Prostate gland (tissue), 2 donors: ENCODE measurements at regions not wholly inside any gene's neighbourhood (a gene's known extent, or its start where the extent isn't known, plus 50 kb on each side); places are given as distances from the start of the nearest gene placed in this dataset.
"Not testable (repeated sequence)": the region's sequence is repeated elsewhere in the genome, so short reads cannot be mapped to it uniquely, and the experiment has no call there.

Source experiments
- DNase-seq: peaks from one replicate; pipeline ENCODE4 v3.0.0-alpha.2; 2019; ENCODE audit warnings: low spot score
- H3K27ac ChIP-seq, 2 donors: fragments of 200-600 bp; sonication (generic); 2 replicates each; pipeline ENCODE4 v1.5.1; 2017 to 2019
- H3K27me3 ChIP-seq: fragments of 200-600 bp; sonication (generic); replicated peaks from 2 replicates; pipeline ENCODE4 v1.5.1; 2019; ENCODE audit not compliant: insufficient read depth
- H3K36me3 ChIP-seq, 2 donors: fragments of 200-600 bp; sonication (generic); 1 replicate in 1 of 2; 2 replicates in 1 of 2; pipeline versions ENCODE4 v1.5.1 to v1.8.1; 2017 to 2019
- H3K4me1 ChIP-seq: fragments of 200-600 bp; sonication (generic); replicated peaks from 2 replicates; pipeline ENCODE4 v1.5.1; 2019
- H3K4me3 ChIP-seq, 2 donors: fragments of 200-600 bp; sonication (generic); 2 replicates each; pipeline ENCODE4 v1.5.1; 2017 to 2019
- H3K9me3 ChIP-seq: fragments of 200-600 bp; sonication (generic); 2 replicates; pipeline ENCODE4 v1.5.1; 2017
- CTCF ChIP-seq, 4 experiments: fragments of 200-600 bp in 2 of 4; fragments of 450-650 bp in 2 of 4; sonication (generic) in 2 of 4; IDR thresholded peaks; 1 replicate in 3 of 4; 2 replicates in 1 of 4; pipeline ENCODE4 v1.5.1; 2016 to 2019; ENCODE audit warnings: antibody characterized with exemption in 4 of 4, mild to moderate bottlenecking in 2 of 4, moderate library complexity in 2 of 4
- POLR2A ChIP-seq: fragments of 450-650 bp; IDR thresholded peaks from one replicate; pipeline ENCODE4 v1.6.1; 2016; ENCODE audit warnings: antibody characterized with exemption, mild to moderate bottlenecking
- POLR2AphosphoS5 ChIP-seq: sonication (generic); formaldehyde crosslinking; IDR thresholded peaks from one replicate; pipeline ENCODE4 v1.6.1; 2017; ENCODE audit warnings: antibody characterized with exemption
- WGBS: methylation state at CpG from one replicate; pipeline ENCODE4 v1.1.5; 2018; 5-methylcytosine and 5-hydroxymethylcytosine counted together
- intact Hi-C: fragments of 100-400 bp; cut with DNase I; formaldehyde crosslinking; loops from one replicate; pipeline ENCODE4 v1.14.2; 2022

DNA sequence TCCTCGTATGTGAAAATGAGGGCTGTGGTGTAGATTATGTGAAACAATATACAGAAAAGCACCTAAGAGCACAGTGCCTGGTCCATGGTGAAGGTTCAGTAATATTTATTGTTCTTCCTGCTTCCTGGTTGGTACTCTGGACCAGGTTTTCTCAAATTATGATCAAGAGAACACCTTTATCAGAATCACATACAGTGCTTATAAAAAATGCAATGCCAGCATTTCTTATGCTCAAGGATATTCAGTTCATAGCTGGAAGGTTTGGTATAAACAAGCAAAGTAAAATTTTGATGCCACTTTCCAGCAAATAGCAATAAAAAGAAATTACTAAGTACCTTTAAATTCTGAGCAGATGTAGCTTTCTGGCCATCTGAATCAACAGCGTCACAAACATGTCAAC lies 1412.4 kb downstream of the RPA4 start:
- intact Hi-C loops = no loop called here
- no peaks in the 10 kb centered on the region for H3K9me3 ChIP-seq
- H3K27ac ChIP-seq = no peak overlapping the region
- H3K27me3 ChIP-seq = no peaks in the 10 kb centered on the region
- WGBS = 91% methylated on average over 2 of the region's 2 CpGs
- TF ChIP-seq POLR2A = no peak
- no peak for TF ChIP-seq CTCF (IDR thresholded peaks at IDR 0.05)
- no peak for TF ChIP-seq POLR2AphosphoS5
- H3K4me3 ChIP-seq = no peak overlapping the region
- H3K36me3 ChIP-seq = no peaks in the 10 kb centered on the region
- H3K4me1 ChIP-seq = no peaks in the 10 kb centered on the region
- DNase-seq = no peak

DNA sequence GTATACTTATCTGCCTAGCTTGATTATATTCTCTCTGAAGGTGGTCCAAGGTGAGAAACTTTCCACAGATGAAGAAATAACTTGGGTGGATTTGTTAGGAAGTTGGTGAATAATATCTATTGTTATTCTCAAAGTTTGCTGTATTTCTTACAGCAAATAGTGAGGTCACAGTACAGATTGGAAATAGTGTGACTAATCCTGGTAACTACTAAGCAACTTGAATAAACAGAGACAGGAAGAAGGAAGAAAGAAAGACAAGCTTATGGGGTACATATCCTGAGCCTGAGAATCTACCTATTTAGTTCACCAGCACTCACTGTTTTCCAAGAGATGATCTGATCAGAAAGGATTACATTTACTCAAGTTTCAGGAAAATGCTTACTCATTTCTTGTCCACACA lies 1416.1 kb downstream of the RPA4 start:
- Histone ChIP-seq H3K27me3 (no peaks in the 10 kb centered on the region), H3K27ac (no peak overlapping the region), H3K36me3 (no peaks in the 10 kb centered on the region), H3K9me3 (no peaks in the 10 kb centered on the region), H3K4me3 (no peak overlapping the region), H3K4me1 (no peaks in the 10 kb centered on the region)
- no peak for DNase-seq
- TF ChIP-seq CTCF (IDR thresholded peaks at IDR 0.05) = no peak
- TF ChIP-seq POLR2AphosphoS5 = no peak
- TF ChIP-seq POLR2A = no peak
- intact Hi-C loops = no loop called here

DNA sequence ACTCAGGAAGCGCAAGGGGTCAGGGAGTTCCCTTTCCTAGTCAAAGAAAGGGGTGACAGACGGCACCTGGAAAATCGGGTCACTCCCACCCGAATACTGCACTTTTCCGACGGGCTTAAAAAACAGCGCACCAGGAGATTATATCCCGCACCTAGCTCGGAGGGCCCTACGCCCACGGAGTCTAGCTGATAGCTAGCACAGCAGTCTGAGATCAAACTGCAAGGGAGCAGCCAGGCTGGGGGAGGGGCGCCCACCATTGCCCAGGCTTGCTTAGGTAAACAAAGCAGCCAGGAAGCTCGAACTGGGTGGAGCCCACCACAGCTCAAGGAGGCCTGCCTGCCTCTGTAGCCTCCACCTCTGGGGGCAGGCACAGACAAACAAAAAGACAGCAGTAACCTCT lies 1416.8 kb downstream of the RPA4 start:
- H3K27me3 ChIP-seq, DNase-seq, H3K27ac ChIP-seq, H3K9me3 ChIP-seq, H3K4me1 ChIP-seq, H3K4me3 ChIP-seq, H3K36me3 ChIP-seq, intact Hi-C loops: not testable (repeated sequence)
- WGBS = 100% methylated on average over 6 of the region's 13 CpGs

GRCh38 chrX:98331407-98331806 lies 1447.7 kb downstream of the RPA4 start:
- 92% methylated on average over 2 of the region's 2 CpGs for WGBS
- TF ChIP-seq POLR2A = no peak
- TF ChIP-seq POLR2AphosphoS5 = no peak
- TF ChIP-seq CTCF (IDR thresholded peaks at IDR 0.05) = no peak
- intact Hi-C loops = no loop called here

DNA sequence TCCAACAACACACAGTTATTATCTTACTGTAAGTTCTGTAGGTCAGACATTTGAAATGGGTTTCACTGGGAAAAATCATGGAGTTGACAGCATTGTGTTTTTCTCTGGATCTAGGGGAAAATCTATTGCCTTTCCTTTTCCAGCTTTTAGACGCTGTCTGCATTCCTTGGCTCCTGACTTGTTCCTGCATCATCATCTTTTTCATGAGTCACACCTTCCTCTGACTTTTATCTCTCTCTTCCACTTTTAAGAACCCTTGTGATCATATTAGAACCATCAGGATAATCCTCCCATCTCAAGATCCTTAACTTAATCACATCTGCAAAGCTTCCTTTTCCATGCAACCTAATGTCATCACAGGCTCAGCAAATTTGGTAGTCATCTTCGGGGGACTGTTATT lies 1454.8 kb downstream of the RPA4 start:
- intact Hi-C loops = no loop called here
- no peak for DNase-seq
- Histone ChIP-seq H3K27ac (no peak overlapping the region), H3K27me3 (no peaks in the 10 kb centered on the region), H3K4me3 (no peak overlapping the region), H3K36me3 (no peaks in the 10 kb centered on the region), H3K9me3 (no peaks in the 10 kb centered on the region), H3K4me1 (no peaks in the 10 kb centered on the region)
- WGBS = 91% methylated on average over 2 of the region's 2 CpGs
- no peak for TF ChIP-seq CTCF (IDR thresholded peaks at IDR 0.05)
- no peak for TF ChIP-seq POLR2AphosphoS5
- TF ChIP-seq POLR2A = no peak

More at GRCh38 chrX:98331407-98331806, 1447.7 kb downstream of the RPA4 start:
- no peaks in the 10 kb centered on the region for H3K36me3 ChIP-seq
- no peak overlapping the region for H3K4me3 ChIP-seq
- H3K9me3 ChIP-seq = no peaks in the 10 kb centered on the region
- DNase-seq = no peak
- H3K4me1 ChIP-seq = no peaks in the 10 kb centered on the region
- no peak overlapping the region for H3K27ac ChIP-seq
- no peaks in the 10 kb centered on the region for H3K27me3 ChIP-seq

DNA sequence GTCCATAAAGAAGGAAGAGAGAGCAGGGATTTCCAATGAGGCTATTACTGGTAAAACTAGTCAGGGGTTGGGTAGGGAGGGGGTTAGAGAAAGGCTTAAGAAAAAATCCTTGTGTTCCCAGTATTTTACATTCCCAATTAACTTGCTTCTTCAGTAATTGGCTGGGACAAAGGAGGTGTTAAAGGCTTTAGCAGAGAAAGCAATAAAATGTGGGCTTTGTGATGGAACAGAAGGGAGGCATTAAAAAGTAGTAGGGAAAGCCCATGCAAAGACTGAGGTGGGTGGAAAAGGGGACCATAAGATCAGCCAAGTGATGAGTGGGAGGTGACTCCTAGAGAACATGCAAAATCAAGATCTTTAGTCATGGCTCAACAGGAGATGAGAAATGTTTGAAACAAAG lies 1467.2 kb downstream of the RPA4 start:
- no peak overlapping the region for H3K27ac ChIP-seq
- H3K4me3 ChIP-seq = no peak overlapping the region
- no peaks in the 10 kb centered on the region for H3K36me3 ChIP-seq
- TF ChIP-seq CTCF (IDR thresholded peaks at IDR 0.05) (no peak), POLR2A (no peak), POLR2AphosphoS5 (no peak)
- no peaks in the 10 kb centered on the region for H3K27me3 ChIP-seq
- intact Hi-C loops = no loop called here
- H3K9me3 ChIP-seq = no peaks in the 10 kb centered on the region
- no peak for DNase-seq
- H3K4me1 ChIP-seq = no peaks in the 10 kb centered on the region
